ENCODE measurements at regions not wholly inside any gene's neighbourhood (a gene's known extent, or its start where the extent isn't known, plus 50 kb on each side); places are given as distances from the start of the nearest gene placed in this dataset.

DNA sequence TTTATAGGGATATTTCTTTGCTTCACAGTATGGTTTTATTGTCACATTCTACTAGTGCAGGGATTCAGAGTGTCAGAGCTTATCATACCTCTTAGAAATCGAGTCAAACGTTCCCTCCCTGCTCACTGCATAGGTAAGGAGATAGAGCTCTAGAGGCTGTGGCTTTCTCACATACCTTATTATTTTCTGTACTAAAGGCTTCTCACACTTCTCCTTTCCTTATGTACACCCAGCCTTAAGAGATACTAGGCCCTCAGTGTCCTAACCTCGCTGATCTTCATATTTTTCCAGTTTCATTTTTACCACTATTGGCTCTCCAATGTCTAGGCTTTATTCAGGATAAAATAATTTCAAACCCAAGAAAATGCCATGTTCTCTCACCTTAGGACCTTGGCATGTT, 297.3 kb upstream of the RIOK2 start:
- TF ChIP-seq, protein P1, sequence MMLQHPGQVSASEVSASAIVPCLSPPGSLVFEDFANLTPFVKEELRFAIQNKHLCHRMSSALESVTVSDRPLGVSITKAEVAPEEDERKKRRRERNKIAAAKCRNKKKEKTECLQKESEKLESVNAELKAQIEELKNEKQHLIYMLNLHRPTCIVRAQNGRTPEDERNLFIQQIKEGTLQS (IDR thresholded peaks at IDR 0.05; ENCODE audit: insufficient read depth, low read depth, low read length): no peak
- TF ChIP-seq CTBP2 (IDR thresholded peaks at IDR 0.05; ENCODE audit: borderline replicate concordance, insufficient read depth, insufficient read length, low read length): no peak
- no peak for TF ChIP-seq JUND (IDR thresholded peaks at IDR 0.05; ENCODE audit: low read length)
- TF ChIP-seq RNF2 (IDR thresholded peaks at IDR 0.05; ENCODE audit: borderline replicate concordance, low read depth, low read length, missing control alignments, poor library complexity, severe bottlenecking): no peak
- TF ChIP-seq PHF8 (conservative IDR thresholded peaks at IDR 0.05; ENCODE audit: low read depth, low read length): no peak
- TF ChIP-seq, protein P2, sequence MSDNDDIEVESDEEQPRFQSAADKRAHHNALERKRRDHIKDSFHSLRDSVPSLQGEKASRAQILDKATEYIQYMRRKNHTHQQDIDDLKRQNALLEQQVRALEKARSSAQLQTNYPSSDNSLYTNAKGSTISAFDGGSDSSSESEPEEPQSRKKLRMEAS (IDR thresholded peaks at IDR 0.05): no peak
- no peak for TF ChIP-seq SRF (IDR thresholded peaks at IDR 0.05; ENCODE audit: low read depth, low read length)
- TF ChIP-seq RXRA (IDR thresholded peaks at IDR 0.05; ENCODE audit: insufficient read depth, low read depth, low read length): no peak
- TF ChIP-seq SP4 (IDR thresholded peaks at IDR 0.05; ENCODE audit: low read length): no peak
- CTCF ChIA-PET (ENCODE audit: partially characterized antibody): no interaction called here
- H4K20me1 ChIP-seq (replicated peaks in 1 of 2; ENCODE audit: control insufficient read depth in 1 of 2, insufficient read depth in 2 of 2, low read length in 2 of 2): no peaks in the 10 kb centered on the region

More for the DNA sequence above, 297.3 kb upstream of the RIOK2 start:
- POLR2A ChIA-PET (ENCODE audit: partially characterized antibody): no interaction called here
- Histone ChIP-seq H2BK120ac (replicated peaks; ENCODE audit: low read depth, low read length) (no peak overlapping the region), H3K27me3 (replicated peaks in 1 of 4; ENCODE audit: control insufficient read depth in 3 of 4, extremely low read depth in 1 of 4, insufficient read depth in 3 of 4, low read length in 3 of 4) (no peaks in the 10 kb centered on the region), H3K14ac (ENCODE audit: insufficient read length) (no peak overlapping the region), H3K9ac (replicated peaks in 1 of 4; ENCODE audit: extremely low read depth in 1 of 4, low read depth in 3 of 4, low read length in 3 of 4) (no peak overlapping the region), H3K27ac (ENCODE audit: low read depth, low read length) (no peak overlapping the region), H4K91ac (replicated peaks; ENCODE audit: insufficient read length, low read length) (no peak overlapping the region), H3K18ac (ENCODE audit: extremely low read depth, low read length) (no peak overlapping the region), H2BK12ac (ENCODE audit: low read depth, low read length) (no peak overlapping the region), H3K23me2 (ENCODE audit: low read depth, low read length) (no peaks in the 10 kb centered on the region), H3K79me2 (ENCODE audit: control insufficient read depth in 1 of 2, insufficient read depth in 2 of 2, low read length in 2 of 2) (no peaks in the 10 kb centered on the region), H3K56ac (replicated peaks; ENCODE audit: insufficient read length, low read depth, low read length) (no peak overlapping the region), H4K5ac (ENCODE audit: insufficient read length, low read depth, low read length) (no peak overlapping the region), H3K4ac (replicated peaks; ENCODE audit: insufficient read length, low read depth, low read length) (no peak overlapping the region), H3K36me3 (ENCODE audit: control insufficient read depth in 2 of 4, insufficient read depth in 4 of 4, low read length in 3 of 4) (no peaks in the 10 kb centered on the region), H2BK15ac (ENCODE audit: low read length) (no peak overlapping the region), H3K4me1 (replicated peaks in 1 of 4; ENCODE audit: control insufficient read depth in 3 of 4, insufficient read depth in 4 of 4, low read length in 3 of 4) (no peaks in the 10 kb centered on the region), H2AFZ (ENCODE audit: low read length) (no peak overlapping the region; the same call in 1 of the 2 replicates), H3K4me2 (ENCODE audit: insufficient read depth in 1 of 2, low read depth in 2 of 2, low read length in 2 of 2) (no peak overlapping the region), H2BK5ac (ENCODE audit: low read depth, low read length) (no peak overlapping the region), H2BK20ac (ENCODE audit: low read length) (no peak overlapping the region), H2AK5ac (ENCODE audit: low read depth, low read length) (no peak overlapping the region), H3K9me3 (ENCODE audit: insufficient read depth in 2 of 2, low read depth in 1 of 2, low read length in 1 of 2) (no peaks in the 10 kb centered on the region), H3K79me1 (ENCODE audit: low read depth, low read length) (no peaks in the 10 kb centered on the region), H3K4me3 (ENCODE audit: extremely low read depth in 1 of 4, insufficient read depth in 2 of 4, low read depth in 3 of 4, low read length in 4 of 4) (no peak overlapping the region), H4K8ac (ENCODE audit: extremely low read depth, insufficient read depth, low read length) (no peak overlapping the region), H3K23ac (ENCODE audit: insufficient read length) (no peak overlapping the region)
- FAIRE-seq (no peak), DNase-seq (ENCODE audit: low read depth in 1 of 2, low spot score in 2 of 2) (no peak)
- WGBS, 2 experiments (ENCODE audit: extremely low coverage in 1 of 2, insufficient coverage in 1 of 2, insufficient read length in 1 of 2, insufficient replicate concordance in 2 of 2, low coverage in 1 of 2, low lambda C conversion rate in 2 of 2, missing lambda C conversion rate in 1 of 2): 89% methylated on average over 3 of the region's 3 CpGs; no CpG with 5 or more reads in 1 of the 2 experiments

Data from H1 (cell line).